Loucy (cell line): ENCODE measurements at regions not wholly inside any gene's neighbourhood (a gene's known extent, or its start where the extent isn't known, plus 50 kb on each side); places are given as distances from the start of the nearest gene placed in this dataset.

Source experiments
- EZH2phosphoT487 ChIP-seq: fragments of 200-600 bp; IDR thresholded peaks from 2 replicates; pipeline ENCODE4 v1.6.1; 2018; ENCODE audit warnings: antibody characterized with exemption, mild to moderate bottlenecking, moderate library complexity, borderline replicate concordance
- TF ChIP-seq, protein P1 (sequence below): fragments of 200-600 bp; sonication (generic); conservative IDR thresholded peaks from 2 replicates; pipeline ENCODE4 v1.5.1; 2014; ENCODE audit warnings: mild to moderate bottlenecking, antibody characterized with exemption, low read length

GRCh38 chr5:4513381-4513780 is 626.7 kb upstream of the ADAMTS16 start:
- TF ChIP-seq, protein P1, sequence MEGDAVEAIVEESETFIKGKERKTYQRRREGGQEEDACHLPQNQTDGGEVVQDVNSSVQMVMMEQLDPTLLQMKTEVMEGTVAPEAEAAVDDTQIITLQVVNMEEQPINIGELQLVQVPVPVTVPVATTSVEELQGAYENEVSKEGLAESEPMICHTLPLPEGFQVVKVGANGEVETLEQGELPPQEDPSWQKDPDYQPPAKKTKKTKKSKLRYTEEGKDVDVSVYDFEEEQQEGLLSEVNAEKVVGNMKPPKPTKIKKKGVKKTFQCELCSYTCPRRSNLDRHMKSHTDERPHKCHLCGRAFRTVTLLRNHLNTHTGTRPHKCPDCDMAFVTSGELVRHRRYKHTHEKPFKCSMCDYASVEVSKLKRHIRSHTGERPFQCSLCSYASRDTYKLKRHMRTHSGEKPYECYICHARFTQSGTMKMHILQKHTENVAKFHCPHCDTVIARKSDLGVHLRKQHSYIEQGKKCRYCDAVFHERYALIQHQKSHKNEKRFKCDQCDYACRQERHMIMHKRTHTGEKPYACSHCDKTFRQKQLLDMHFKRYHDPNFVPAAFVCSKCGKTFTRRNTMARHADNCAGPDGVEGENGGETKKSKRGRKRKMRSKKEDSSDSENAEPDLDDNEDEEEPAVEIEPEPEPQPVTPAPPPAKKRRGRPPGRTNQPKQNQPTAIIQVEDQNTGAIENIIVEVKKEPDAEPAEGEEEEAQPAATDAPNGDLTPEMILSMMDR = no peak
- no peak for TF ChIP-seq EZH2phosphoT487
